ENCODE measurements at regions not wholly inside any gene's neighbourhood (a gene's known extent, or its start where the extent isn't known, plus 50 kb on each side); places are given as distances from the start of the nearest gene placed in this dataset.
"Not testable (repeated sequence)": the region's sequence is repeated elsewhere in the genome, so short reads cannot be mapped to it uniquely, and the experiment has no call there.

DNA sequence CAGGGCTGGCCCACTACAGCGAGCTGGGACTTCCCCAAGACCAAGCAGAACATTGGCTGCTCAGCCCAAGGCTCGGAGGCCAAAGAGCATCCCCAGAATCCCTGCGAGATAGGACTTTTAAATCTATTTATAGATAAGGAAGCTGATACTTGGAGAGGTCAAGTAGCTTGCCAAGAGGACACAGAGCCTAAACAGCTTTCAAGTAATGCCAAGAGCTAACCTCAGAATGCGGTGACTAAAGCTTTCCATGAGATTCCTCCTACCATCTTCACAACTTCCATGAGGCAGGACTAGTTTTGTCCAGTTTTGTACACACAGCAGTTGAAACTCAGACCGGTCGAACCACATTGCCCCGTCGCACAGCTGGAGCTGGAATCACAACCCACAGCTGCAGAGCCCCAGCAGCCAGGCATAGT lies 168.1 kb upstream of the TOP1 start:
- DNase-seq = no peak

DNA sequence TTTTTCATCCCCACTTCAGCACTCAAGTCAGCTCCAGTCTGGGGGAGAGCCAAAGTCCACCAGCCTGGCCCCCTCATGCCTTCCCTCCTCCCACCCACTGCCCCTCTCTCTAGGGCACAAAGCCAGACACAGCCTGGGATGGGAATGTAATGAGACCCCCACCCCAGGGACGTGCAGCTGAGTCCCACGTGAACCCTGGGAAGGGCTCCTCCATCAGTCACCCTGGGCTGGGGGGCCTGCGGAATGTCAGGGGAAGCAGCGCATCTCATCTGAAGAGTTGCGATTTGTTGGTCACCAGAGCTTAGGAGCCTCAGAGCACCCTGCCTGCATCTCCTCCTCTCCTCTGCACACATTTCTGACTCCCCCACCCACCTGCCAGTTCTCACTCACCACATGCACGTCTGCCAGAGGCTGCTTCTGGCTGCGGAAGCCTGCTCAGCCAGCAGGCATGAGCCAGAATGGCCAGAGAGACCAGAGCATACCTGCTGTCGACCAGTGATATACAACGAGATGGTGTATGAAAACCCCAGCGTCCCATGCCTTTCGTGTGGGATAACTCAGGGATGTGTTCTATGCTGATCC lies 167.1 kb upstream of the TOP1 start:
- DNase-seq = no peak

DNA sequence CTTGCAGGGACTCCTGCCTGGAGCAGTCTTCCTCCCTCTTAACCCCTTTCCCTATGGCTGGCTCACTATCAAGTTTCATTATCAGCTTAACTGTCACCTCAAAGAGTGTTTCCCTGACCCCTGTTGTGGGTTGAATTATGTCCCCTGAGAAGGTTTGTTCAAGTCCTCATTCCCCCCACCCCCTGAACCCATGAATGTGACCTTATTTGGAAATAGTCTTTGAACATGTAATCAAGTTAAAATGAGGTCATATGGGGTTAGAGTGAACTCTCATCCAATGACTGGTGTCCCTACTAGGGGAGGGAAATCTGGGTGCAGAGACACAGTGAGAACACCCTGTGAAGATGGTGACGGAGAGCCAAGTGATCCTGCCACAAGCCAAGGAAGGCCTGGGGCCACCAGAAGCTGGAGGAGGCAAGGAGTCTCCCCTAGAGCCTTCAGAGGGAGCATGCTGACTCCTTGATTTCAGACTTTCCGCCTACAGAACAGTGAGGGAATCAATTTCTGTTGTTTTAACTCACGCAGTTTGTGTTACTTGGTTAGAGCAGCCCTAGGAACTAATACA lies 165.2 kb upstream of the TOP1 start:
- no peak for DNase-seq

DNA sequence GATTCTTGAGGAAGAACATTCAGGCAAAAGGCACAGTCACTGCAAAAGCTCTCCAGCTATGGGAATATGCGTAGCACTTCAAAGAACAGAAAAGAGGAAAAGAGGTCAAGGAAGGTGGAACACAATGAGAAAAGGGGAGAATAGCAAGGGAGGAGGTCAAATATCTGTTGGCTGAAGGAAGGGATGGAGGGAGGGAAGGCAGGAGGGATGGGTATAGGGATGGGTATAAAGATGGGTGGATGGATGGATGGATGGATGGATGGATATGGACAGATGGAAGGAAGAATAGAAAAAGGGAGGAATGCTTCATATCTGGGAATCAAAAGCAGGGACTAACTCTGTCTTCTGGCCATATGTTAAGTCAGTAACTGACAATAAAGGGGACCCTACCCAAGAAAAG lies 164.2 kb upstream of the TOP1 start:
- DNase-seq = no peak

DNA sequence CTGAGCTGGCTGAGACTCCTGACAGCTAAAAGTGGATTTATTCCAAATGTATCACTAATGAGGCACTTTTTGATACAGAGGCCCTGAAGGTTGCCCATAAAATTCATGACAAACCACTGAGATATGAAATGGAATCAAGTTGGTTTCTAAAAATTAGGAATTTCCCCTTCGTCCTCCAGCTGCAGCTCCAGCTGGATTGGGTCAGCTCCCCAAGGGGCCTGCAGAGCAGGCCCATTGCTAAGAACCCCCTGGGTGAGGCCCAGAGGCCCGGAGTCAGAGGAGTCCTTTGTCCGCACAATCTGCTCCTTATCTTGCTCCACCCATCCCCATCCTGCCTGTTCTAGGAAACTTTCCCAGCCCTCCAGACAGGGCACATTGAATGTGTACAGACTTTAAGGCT lies 163.5 kb upstream of the TOP1 start:
- no peak for DNase-seq

DNA sequence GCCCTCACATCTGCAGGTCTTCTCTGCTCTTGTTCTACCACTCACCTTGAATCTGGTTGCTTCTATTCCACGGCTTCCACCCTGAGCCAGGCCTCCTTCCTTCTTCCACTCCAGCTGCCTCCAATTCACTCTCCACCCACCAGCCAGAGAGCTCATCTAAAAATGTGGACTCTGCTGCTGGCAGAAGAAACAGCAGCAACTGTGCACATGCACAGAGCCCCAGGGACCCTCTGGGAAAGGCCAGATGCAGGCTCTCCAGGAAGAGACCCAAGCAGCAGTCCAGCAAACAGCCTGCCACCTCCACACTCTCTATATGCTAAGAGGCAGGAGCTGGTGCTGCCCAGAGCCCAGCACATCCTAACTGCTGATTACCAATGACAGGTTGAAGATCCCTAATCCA lies 162.6 kb upstream of the TOP1 start:
- DNase-seq = no peak

DNA sequence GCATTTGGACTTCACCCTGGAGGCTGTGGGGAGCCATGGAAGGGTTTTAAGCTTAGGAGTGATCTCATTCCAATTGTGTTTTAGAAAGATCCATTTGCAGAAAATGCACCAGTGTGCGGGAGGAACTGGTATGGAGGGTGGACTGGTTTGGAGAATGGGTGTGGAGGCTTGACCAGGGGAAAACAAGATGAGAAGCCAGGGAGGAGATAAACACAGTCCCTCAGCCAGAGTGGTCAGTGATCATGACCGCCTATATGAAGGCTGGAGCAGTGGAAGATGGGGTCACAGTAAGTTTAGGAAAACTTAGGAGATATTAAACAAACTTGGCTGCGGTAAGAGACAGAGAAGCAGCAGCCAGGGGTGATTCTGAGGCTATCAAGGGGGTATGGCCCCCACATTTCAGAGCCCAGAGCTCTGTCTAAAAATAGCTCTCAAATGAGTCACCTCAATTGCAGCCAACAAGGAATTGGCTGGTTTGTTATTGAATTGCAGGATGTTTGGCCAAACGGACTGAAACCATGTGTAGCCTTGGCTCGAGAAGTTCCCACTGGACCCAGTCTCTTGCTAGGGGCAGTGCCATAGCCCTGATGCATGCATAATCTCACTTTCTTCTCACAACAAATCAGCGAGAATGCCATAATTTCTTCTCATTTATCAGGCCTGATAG lies 159.9 kb upstream of the TOP1 start:
- DNase-seq = no peak

DNA sequence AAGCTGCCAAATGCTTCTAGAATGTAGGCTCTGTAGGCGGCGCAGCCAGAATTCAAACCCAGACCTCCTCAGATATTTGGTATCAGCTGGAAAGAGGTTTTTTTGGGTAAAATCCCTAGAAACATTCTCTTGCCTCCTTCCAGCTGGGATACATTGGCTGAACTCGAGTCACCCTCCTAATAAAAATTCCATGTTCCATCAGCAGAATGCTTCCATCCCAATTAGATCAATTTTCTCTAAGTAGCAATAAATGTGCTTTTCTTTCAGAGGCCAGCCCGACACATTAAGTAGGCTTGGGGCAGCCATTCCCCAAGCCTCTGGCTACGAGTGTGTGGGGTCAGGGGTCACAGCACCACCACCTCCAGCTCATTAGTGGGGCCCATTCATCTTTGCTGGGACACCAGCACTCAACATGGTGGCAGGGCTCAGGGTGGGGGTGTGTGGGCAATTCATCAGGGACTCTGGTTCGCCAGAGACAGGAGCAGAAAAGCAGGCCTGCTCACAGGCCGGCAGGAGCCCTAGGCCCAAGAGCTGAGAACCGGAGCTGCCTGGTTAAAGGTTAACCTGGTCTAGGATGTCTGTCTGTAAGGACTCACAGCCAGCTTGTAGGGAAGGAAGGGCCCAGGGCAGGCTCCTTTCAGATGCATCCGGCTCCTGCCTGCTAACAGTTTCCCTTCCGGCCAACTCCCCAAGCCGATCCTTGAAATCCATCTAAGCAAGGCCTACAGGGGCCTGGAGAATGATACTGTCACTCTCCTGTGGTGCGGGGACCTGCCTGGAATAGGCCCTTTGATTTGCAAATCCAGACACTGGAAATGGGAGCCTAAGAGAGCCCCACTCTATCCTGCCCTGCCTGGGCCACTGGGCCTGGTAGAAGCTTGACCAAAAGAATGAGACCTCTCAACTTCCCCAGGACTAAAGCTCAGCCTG lies 159.1 kb upstream of the TOP1 start:
- DNase-seq = no peak

DNA sequence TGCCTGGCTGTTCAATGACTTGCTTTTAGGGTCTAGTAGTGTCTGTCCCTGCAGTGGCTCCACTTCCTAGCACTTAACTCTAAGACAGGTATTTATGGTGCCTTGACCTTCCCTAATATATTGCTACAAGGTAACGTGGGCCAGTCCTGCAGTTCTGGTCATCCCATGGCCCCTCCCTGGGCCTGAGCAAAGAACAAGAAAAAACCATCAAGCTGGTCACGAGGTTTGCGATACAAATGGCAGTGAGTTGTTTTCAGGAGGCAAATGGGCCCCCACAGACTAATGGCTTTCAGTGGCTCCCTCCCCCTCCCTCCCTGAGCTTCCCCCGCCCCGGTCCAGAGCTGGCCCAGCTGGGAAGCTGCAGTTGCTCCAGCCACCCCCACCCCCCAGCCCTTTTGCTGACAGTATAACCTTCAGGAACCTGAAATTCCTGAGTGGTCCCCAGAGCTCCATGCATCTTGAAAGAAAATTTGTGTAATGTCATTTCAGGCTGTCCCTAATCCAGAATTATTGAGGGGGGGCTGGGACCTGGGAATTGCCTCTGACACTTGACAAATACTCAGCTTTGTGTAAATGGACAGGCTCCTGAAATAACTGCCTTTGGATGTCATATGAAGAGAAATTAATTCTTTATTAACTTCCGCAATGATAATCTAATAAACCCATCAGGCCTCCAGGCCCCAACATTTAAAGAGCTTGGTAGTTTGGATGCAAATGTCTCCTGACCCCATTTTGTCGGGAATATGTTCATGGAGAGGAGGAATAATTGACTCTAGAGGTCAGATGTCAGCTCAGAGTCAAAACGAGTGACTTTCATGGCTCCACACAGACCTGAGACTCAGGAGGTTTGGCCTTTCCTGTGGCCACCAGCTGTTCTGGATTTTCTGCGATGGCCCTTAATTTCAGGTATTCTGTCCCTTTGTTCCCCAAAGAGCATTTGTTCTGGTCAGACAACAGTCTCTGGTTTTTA lies 153.2 kb upstream of the TOP1 start:
- no peak for DNase-seq

DNA sequence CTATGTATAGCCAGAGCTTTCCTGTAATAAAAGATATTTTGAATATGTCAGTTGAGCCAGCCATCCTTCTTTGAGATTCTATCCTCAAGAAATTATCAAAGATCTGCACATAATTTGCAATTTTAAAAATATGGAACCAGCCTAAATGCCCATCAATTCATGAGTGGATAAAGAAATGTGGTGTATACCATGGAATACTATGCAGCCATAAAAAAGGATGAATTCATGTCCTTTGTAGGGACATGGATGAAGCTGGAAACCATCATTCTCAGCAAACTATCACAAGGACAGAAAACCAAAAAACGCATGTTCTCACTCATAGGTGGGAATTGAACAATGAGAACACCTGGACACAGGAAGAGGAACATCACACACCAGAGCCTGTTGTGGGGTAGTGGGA lies 150.5 kb upstream of the TOP1 start:
- not testable (repeated sequence) for DNase-seq

DNA sequence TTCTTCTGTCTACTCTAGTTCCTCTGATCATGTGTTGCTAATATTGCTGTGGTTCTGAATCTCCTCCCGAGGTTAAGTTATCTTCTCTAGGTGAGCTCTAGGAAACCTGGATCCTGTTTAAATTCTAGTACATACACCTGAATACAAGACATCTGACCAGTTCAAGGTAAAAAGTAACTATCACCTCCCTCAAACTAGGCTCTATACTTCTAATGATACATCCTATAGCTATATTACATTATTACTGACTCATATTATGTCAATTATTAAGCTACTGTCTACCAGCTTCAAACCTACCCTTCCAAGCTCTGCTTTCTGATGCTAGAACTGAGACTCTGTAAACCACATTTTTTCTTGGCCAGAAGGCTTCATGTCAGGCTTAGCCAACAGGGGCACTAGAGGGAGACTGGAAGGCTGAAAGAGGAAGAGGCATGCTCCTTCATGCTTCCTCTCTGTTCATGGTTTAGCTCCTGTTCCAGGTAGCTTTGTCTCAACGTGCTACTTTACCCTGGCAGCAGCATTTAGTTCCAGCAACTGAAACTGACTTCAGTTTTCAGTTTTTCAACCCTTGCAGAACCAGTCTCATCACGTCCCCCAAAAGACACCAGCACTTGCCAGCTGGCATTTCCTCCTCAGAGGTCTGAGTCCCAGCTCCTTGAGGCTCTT lies 148.4 kb upstream of the TOP1 start:
- no peak for DNase-seq

DNA sequence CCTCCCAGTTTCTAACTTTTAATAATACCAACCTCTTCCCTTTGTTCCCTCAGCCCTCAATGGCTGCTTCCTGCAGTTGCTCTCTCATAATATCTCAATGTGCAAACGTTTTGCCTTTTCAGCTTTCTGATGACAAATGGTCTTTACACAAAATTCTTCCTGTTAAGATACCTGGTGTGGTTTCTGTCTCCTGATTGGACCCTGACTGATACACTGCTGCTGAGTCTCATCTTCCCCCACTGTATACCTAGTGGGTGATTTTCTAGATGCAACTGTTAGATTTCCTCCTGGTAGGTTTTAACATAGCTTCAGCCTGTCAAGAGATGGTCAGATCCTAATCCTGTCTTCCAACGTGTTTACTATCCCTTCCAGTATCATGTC lies 147.9 kb upstream of the TOP1 start:
- no peak for DNase-seq

DNA sequence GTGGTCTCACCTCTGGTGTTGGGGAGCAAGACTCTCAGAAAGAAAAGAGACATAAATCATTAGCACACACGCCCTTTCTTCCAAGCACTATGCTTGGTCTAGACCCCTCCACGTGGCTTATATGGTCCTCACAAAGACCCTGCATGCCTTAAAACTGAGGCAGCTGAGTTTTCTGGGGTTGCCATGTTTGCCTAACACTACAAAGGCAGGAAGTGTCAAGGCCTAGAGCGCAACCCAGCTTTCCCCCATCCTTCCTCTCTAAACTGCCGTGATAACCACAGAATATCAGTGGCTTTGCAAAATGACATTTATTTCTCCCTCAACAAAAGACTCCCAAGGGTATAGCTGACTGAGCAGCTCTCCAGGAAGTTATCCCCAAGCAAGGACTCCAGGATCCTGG lies 146.5 kb upstream of the TOP1 start:
- no peak for DNase-seq

DNA sequence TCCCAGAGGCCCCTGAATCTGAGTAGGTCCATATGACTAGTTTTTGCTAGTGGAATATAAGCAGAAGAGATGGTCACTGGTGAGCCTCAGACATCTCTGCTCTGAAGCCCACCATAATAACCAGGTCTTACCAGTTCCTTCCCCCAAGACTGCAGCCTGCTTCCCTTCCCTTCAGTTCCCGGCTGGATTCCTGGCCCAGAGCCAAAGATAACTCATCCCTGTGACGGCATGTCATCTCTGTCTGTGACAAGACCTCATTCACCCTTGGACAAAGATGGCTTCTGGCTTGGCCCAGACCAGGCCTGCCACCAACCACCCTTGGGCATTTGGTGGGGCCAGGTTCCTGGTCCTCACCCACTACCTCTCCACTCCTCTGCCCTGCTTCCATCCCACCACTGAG lies 145.5 kb upstream of the TOP1 start:
- no peak for DNase-seq

DNA sequence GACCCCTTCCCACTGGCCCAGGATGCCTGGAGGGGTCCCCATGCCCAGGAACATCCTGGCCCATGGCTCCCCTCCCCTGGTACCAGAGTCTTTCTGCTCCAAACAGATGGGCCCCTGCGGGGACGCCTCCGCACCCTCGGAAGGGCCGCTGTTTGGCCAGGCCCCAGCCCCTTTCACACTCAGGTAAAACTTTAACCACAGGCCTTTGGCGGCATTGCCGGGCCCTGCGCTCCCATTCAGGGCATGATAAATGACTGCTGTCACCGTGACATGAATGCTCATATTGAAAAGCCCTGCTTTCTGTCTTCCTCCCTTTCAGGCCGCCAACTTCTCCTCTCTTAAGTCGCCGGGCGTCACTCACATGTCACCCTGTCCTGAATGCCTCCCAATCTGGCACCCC lies 141.5 kb upstream of the TOP1 start:
- DNase-seq = no peak

DNA sequence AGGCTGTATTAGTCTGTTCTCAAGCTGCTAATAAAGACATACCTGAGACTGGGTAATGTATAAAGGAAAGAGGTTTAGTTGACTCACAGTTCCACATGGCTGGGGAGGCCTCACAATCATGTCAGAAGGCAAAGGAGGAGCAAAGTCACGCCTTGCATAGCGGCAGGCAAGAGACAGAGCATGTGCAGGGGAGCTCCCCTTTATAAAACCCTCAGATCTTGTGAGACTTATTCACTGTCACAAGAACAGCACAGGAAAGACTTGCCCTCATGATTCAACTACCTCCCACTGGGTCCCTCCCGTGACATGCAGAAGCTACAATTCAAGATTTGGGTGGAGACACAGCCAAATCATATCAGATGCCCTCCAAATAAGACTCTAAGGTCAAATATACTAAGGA lies 139.4 kb upstream of the TOP1 start:
- not testable (repeated sequence) for DNase-seq

DNA sequence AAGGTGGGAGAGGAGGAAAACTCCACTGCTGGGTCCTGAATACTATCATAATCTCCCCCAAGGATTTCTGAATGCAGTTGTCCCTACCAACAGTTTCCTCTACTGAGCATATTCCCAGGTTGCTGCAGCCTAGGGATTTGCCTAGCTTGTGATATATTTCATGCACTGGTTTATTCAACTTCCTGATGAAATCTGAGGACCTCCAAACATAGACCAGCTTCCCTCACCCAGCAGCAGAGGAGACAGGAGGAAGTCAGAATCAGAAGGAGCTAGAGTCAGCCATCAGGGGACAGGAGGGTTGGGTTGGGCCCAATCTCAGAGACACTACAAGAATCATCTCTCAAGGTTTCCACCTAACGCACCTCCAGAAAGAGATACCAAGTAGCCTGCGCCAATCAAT lies 138.4 kb upstream of the TOP1 start:
- no peak for DNase-seq

DNA sequence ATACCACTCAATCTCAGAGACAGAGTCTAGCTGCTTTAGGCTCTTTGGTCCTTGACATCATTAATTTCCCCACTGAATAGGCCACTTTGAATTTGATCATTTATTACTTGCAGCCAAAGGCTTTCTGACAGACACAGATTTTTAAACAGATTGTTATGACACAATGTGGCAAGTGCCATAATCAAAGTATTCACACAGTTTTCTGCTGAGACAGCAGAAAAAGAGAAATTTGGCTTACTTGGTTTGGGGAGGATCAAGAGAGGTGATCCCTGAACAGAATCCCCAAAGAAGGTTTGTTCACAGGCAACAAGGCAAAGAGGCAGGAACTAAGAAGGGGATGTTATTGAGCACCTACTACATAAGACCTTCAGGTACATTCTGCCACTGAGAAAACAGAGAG lies 138.0 kb upstream of the TOP1 start:
- no peak for DNase-seq

DNA sequence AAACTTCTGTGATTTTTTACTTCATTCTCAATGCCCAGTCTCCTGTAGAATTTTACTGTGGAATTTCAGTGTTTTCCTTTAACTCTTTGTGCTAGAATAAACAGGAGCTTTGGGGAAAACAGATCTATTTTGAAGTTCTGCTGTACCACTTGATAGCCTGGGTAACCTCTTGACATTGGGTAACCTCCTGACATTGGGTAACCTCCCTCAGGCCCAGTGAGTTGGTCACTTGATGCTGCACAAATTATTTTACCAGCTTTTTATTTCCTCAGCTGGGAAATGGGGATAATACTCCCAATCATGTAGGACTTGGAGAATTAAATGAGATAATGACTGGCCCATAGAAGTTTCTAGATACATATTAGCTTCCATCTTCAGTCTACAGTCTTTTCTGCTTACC lies 137.3 kb upstream of the TOP1 start:
- no peak for DNase-seq

DNA sequence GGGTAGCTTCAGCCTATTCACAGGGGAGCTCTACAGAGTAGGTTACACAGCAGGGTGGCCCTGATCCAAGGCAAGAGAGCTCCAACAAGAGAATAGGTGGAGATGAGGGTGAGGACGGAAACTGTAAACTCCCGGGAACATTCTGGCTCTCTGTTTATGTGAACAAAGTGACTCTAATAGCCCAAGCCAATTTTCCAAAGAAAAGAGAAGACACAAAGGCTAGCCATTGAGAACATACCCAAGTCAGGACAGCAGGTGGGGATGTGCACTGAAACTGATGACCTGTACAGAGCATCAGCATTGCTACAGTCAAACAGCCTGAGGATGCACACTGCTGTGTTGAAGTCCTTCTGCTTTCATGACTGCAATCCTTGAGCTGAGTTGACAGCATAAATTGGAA lies 136.0 kb upstream of the TOP1 start:
- no peak for DNase-seq

DNA sequence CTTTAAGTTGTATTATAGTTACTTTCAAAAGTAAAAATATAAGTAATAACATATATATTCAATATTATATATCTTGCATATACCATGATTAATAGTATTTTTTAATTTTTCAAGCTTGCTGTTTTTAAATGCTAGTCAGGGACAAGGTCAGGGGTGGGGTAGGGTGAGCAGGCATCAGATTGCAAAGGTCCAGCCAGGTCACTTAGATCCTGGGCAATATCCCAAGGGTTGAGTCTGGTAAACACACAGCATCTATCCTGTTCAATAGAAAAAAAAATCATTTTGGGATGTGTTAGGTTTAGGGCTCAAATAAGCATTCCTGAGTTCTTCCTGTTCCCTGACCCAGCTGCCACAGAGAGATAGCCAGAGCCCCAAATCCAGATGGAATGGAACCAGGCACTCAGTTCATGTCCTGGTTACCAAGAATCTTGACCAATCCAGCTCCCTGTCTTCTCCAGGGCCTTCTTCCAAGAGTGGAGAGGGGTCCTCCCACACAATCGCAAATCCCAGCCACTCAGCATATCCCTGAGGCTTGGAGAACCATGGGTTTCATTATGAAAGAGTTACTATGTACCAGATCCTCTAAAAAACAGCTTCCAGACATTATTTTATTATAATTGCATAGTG lies 134.9 kb upstream of the TOP1 start:
- no peak for DNase-seq

DNA sequence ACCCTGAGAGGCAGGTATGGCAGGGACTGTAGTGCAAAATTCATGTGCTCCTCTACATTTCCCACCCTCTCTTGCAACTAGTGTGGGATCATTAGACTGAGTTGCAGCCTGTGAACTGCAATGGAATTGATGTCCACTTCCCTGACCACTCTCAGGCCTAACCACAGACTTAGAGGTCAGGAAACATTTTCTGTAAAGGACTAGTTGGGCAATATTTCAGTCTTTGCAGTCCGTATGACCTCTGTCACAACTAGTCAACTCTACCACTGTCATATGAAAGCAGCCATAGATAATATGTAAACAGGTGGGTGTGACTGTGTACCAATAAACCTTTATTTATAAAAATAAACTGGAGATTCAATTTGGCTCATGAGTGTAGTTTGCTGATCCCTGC lies 134.4 kb upstream of the TOP1 start:
- DNase-seq = no peak

All from CD4-positive, alpha-beta T cell treated with Interleukin-6 for 4 hours (primary cell).